NCI-H2171 treated with DMSO at 0.1 percent for 48 hours (cell line): ENCODE measurements at regions not wholly inside any gene's neighbourhood (a gene's known extent, or its start where the extent isn't known, plus 50 kb on each side); places are given as distances from the start of the nearest gene placed in this dataset.

Experiments
- DNase-seq: peaks from one replicate; lab custom pipeline; 2025; lab: John Stamatoyannopoulos, UW

GRCh38 chr12:131486451-131487230, 224.2 kb upstream of the SFSWAP start:
- no peak for DNase-seq

- DNase-seq = no peak
Measured at GRCh38 chr12:131487388-131488124, 223.3 kb upstream of the SFSWAP start.

- DNase-seq = no peak
Measured at GRCh38 chr12:131489718-131490117, 221.2 kb upstream of the SFSWAP start.

GRCh38 chr12:131491155-131491554, 219.7 kb upstream of the SFSWAP start:
- DNase-seq = no peak

- no peak for DNase-seq
Measured at GRCh38 chr12:131491916-131492490, 218.9 kb upstream of the SFSWAP start.

GRCh38 chr12:131493068-131493826, 217.6 kb upstream of the SFSWAP start:
- no peak for DNase-seq

- DNase-seq = no peak
Measured at GRCh38 chr12:131494216-131494615, 216.7 kb upstream of the SFSWAP start.

- no peak for DNase-seq
Measured at GRCh38 chr12:131494741-131495524, 216.0 kb upstream of the SFSWAP start.

GRCh38 chr12:131497966-131498365, 212.9 kb upstream of the SFSWAP start:
- no peak for DNase-seq

GRCh38 chr12:131499160-131499863, 211.6 kb upstream of the SFSWAP start:
- no peak for DNase-seq

- DNase-seq = no peak
Measured at GRCh38 chr12:131499864-131500190, 211.1 kb upstream of the SFSWAP start.

GRCh38 chr12:131500564-131500963, 210.3 kb upstream of the SFSWAP start:
- no peak for DNase-seq

- no peak for DNase-seq
Measured at GRCh38 chr12:131505561-131505960, 205.3 kb upstream of the SFSWAP start.

GRCh38 chr12:131506426-131506825, 204.5 kb upstream of the SFSWAP start:
- no peak for DNase-seq

GRCh38 chr12:131507094-131507493, 203.8 kb upstream of the SFSWAP start:
- DNase-seq = no peak

GRCh38 chr12:131507881-131508280, 203.0 kb upstream of the SFSWAP start:
- no peak for DNase-seq

- peak; percentile 42 for DNase-seq
Measured at GRCh38 chr12:131509701-131510100, 201.2 kb upstream of the SFSWAP start.

- no peak for DNase-seq
Measured at GRCh38 chr12:131510431-131510830, 200.5 kb upstream of the SFSWAP start.

- DNase-seq = no peak
Measured at GRCh38 chr12:131511391-131511802, 199.5 kb upstream of the SFSWAP start.

- DNase-seq = peak; percentile 58
Measured at GRCh38 chr12:131511803-131512561, 198.9 kb upstream of the SFSWAP start.
